SKM-1 treated with dmso at 0.1 percent for 144 hours (cell line): ENCODE measurements at regions not wholly inside any gene's neighbourhood (a gene's known extent, or its start where the extent isn't known, plus 50 kb on each side); places are given as distances from the start of the nearest gene placed in this dataset.

Source experiments
- DNase-seq: peaks from one replicate; lab custom pipeline; 2025; ENCODE audit not compliant: unreplicated experiment; lab: John Stamatoyannopoulos, UW

DNA sequence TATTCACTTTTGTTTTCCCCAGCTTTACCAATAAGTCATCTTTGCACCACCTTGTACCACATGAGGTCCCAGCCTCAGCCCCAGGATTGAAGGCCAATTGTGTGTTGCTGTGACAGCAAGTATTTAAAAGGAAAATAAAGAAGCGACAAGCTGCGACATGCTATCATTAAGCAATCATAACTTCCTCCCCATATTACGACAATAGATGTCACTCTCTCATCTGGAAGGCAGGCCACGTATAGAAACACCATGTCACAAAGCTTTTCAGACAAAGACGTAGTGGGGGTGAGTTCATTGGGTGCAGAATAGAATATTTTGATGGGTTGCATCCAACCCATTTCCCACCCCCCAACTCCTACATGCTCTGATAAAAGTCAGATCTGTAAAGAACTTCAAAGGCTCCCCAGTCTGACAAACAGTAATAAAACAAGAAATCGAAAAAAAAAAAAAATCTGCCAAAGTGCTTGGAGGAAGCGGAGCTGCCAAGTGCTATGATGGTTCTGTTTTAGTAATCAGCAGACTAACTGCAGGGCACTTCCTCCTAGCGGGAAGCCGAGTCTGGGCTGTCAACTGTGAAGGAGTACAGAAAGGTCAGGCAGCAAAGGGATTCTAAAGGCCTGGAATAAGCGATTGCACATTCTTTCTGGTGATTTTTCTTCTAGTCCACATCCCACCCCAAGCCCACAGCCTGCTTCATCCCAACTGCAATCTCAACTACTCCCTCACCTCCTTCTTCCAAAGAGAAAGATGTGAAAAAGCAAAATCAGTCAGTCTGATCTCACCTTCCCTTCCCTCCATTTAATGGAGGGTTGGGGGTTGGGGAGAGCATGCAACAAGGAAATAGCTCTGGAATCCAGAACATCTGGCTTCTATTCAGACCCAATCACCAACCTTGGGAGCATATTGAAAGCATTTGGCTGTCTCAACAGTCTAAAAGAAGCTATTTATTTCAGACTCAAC is 131.4 kb upstream of the UBASH3B start:
- peak; percentile 35 for DNase-seq

DNA sequence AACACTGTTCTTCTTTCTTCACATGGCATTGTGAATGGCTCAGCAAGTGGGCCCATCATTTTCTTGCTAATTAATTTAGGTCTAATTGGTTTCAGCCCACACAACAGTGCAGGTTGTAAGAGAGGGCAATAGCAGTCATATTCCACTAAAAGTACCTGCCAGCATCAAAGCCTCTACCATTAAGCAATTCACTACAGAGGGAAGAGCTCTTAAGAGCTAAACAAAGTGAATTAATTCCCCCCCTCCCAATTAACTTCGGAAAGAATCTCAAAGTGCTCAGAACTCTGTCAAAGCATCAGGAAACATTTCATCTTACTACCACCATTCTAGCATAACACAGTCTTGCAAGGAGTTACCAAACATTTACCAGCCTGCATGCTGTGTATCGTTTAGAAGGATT is 133.9 kb upstream of the UBASH3B start:
- DNase-seq: no peak

DNA sequence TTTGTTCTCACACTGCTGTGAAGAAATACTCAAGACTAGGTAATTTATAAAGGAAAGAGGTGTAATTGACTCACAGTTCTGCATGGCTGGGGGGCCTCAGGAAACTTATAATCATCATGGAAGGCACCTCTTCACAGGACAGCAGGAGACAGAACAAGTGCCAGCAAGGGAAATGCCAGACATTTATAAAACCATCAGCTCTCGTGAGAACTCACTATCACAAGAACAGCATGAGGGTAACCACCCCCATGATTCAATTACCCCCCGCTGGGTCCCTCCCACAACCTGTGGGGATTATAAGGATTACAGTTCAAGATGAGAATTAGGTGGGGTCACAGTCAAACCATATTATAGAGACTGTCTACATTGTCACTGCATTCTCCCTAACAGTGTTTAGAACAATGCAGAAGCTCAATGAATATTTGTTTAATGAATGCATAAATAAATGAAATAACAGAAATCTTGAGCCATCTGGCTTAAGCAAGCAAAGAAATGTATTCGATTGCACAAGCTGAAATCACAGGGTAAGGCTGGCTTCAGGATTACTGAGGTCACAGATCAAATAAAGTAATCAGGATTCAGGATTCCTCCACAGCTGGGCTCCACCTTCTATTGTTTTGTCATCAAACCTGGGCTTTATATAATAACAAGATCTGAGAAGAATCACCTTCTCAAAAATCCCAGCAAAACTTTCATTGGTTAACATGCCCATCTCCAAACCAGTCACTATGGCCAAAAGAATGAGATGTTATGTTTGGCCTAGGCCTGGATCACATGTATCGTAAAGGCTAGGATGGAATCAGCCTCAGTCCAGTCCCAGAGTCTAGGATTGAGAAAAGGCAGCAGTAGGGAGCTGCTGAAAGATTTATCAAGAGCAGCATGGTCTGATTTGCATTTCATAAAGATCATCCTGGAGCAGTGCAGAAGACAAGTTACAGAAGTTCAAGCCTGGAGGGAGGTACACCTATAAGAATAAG is 137.8 kb upstream of the UBASH3B start:
- no peak for DNase-seq

DNA sequence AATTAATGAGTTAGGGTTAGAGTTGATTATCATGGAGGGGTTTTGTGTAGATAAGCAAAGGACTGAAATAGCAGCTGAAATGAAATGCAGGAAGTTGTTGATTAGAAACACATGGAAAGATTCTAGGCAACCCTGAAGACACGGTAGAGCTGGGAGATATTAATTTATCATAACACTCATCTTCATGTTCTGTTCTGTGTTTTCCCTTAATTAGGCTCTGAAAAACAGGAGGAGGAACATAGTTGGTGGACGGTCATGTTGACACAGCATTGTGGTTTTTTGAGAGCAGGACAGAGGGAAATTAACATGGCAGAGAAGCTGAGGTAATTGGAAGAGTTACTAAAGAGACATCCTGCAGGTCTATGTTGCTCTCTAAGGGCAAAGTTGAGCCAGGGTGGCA is 138.8 kb upstream of the UBASH3B start:
- no peak for DNase-seq

DNA sequence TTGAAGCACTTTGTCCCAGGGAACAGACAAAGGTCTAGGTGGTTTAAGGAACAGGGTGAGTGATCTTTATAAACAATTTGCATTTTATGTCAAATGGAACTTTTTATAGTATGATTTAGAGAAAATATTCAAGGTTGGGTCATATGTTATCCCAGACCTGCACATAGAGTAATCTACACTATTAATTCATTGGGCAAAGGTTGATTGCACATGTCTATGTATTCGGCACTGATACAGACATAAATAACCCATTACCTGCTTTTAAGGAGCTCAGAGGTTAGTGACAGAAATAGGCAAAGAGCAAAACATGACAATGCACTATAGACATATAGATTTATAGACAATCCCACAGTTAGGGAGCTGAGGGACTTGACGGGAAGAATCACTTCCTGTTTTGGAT is 141.5 kb upstream of the UBASH3B start:
- DNase-seq: no peak

DNA sequence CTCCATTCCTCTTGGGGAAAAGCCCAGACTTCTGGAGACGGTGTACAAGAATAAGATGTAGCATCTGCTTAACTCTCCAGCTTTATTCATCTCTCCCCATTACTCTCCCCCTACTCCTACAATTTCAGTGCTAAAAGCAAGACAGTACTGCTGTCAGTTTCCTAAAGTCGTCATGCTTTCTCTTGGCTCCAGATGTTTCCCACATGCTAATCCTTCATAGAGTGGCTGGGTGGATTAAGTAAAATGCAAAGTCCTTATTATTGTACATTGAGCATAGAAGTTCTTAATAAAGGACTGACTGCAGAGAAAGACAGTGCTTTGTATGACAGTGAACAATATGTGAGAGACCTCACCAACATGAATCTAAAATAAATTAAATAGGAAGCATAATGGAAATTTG is 142.2 kb upstream of the UBASH3B start:
- no peak for DNase-seq

DNA sequence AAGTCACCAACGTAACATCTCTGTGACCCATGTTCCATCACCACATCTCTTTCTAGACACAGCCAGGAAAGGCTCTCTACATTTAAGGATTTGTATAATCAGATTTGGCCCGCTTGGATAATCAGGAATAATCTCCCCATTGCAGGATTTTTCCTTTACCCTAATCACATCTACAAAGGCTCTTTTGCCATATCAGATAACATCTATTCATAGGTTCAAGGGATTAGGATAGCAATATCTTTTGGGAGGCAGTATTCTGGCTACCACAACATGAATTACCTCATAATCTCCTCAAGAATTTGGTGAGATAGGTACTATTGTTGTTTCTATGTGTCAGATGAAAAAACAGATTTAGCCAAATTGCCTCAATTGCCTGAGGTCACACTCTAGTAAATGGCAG is 142.8 kb upstream of the UBASH3B start:
- no peak for DNase-seq

DNA sequence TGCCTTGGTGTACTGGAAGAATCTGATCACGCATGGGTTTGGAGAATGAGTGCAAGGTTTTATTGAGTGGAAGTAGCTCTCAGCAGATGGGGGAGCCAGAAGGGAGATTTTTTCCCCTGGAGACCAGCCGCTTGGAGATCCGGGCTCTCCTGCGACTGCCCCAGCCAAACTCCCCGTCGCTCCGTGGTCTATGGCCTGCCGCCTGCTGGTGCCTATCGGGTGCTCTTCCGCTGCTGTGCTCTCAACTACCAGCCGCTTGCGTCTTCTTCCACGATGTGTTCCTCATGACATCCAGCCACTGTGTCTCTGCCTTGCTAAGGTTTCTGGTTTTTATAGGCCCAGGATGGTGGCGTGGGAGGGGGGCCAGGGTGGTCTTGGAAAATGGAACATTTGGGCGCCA is 145.6 kb upstream of the UBASH3B start:
- DNase-seq: no peak

DNA sequence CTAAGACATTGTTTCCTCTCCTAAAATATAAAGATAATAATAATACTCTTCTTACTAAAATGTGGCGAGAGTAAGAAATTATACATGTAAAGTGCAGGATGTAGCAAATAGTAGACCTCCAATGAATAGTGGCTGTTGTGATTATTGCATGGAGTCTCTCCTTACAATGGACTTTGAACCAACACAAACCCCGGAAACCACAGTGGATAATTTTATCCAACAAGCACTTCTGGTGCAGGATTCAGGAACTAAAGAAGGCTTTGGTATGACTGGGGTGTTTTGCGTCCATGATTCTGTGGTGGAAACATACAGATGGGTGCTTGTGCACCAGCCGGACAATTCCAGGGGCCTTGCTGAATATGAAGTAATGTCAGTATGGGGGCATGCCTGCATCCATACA is 146.4 kb upstream of the UBASH3B start:
- DNase-seq: no peak

DNA sequence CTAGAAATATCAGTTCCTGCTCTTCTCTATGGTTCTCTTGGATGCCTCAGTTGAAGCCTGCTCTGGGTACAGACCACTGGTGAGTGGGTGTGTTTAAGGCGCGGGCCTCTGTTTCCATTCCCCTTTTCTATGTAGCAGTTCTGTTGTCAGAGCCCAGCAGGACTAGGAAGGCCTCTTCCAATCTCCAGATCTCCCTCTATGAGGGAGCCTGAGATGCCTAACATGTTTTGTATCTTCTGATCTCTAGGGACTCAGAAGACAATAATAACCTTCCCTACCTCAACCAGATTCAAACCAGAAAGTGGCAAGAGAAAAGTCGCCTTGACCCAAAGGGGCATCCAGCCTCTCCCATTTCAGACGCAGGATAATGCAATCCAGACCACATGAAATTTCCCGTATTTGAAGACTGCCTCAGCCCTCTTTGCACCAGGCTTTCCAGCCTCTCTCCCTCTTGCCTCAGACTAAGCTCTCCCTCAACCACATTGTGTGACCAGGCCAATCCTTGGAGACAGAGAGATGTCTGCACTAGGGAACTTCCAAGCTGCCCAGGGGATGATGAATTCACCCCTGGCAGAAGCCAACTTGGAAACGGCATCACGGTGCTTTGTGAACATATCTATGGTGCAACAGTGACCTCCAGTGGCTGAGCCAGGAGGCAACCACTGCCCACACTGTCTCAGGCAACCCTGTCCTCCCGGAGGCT is 150.1 kb upstream of the UBASH3B start:
- DNase-seq: peak; percentile 76

DNA sequence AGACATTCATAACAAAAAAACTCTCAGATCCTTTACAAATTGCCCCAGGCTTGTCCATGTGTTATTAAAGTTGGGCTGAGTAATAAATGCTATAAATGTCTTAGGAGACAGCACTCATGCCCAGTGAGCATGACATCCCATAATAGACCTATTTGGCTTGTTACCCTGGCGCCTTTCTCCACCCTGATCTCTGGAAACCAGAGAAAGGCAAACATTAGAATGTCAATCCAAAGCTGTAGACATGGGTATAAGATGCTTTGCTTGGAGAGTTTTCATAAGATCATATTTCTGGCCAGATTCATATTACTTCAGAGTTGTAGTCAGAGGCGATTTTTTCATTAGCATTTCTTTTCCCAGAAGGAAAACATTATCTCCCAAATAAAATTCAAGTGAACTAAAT is 161.3 kb upstream of the UBASH3B start:
- no peak for DNase-seq

DNA sequence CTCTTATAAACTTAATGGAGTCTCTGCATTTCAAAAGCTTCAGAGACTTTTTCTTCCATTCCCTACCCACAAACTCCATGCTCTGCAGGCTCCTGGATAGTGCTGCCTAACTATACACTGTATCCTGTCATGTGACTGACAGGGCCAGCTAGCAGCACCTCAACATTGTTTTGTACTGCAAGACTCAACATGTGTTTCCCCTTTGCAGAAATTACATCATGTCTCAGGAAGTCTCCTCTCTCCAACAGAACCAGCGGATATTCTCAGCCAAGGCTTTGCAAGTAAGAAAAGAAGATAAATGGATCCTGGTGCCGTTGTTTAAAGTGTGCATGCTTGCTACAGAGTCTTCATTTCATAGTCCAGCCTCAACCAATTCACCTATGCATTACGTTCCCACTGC is 164.0 kb upstream of the UBASH3B start:
- no peak for DNase-seq

DNA sequence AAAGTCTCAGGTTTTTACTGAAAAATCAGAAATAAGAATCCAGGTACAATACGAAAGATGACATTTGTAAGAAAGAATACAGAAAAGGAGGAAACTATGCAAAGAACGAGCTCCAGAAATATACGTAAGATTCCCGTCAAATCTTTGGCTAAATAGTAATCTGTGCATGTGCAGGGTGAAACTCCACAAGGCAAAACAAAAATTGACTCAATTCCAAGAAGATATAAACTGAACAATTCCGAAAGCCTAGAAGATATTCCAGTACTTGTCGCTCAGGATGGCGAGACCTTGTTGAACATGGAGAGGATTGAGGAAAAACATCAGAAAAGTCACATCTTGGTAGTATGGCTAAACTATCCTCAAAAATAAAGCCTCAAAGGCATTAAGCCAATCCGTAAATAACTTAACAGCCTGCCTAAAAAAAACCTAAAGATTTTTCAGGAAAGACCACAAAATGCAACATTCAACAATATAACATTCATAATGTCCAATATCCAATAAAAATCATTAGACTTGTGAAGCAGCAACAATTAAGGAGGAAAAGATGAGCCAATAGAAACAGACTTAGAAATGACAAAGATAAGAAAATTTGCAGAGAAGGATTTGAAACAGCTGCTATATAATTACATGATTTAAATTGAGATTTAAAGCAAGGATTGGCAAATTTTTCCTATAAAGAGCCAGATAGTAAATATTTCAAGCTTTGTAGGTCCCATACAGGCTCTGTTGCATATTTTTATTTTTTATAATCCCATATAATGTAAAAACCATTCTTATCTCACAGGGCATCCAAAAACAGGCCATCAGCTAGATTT is 166.4 kb upstream of the UBASH3B start:
- no peak for DNase-seq

DNA sequence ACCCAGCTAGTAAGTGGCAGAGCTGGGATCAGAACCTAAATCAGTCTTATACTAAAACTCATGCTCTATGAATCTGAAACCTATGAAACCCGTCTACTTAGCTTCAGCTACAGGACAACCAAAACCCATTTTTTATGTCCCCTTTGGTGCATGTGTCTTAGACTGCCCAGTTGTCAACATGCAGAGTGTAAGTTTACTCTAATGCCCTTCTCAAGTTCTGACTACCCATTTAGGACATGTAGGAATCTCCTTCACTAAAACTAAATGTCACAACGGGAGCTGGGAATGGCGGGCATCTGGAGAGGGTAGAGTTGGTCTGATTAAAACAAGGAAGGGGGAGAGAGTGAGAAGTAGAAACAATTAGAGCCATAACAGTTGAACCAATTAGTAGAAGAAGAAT is 167.9 kb upstream of the UBASH3B start:
- DNase-seq: no peak

DNA sequence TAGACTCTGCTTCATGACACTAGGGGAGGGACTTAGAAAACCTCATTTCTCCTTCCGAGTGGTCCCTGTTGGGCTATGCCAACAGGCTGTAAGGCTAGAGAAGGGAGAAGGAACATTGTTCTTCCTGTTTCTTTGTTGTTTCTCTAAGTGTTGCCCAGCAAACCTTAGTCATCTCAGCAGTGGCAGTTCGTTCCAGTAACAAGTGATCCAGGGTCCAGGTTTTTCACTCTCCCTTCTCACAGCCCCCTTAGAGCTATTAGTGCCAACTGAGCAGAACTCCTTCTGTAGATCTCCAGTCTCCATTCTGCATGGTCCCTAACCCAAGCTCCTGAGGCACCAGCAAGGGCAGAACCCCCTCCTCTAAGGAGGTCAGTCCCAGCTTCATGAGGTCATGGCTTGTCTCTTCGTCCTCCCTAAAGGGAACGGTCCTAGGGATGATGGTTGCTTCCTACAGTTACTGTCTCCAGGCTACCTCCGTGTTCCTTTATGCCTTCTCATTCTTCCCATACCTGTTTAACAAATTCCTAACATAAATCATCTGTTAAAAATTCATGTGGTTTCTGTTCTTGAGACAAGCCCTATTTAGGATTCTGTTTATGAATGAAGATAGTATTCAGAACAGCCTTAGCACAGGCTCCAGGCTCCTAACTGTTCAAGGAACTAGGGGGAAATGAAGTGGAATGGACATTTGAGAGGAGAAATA is 168.6 kb upstream of the UBASH3B start:
- no peak for DNase-seq

DNA sequence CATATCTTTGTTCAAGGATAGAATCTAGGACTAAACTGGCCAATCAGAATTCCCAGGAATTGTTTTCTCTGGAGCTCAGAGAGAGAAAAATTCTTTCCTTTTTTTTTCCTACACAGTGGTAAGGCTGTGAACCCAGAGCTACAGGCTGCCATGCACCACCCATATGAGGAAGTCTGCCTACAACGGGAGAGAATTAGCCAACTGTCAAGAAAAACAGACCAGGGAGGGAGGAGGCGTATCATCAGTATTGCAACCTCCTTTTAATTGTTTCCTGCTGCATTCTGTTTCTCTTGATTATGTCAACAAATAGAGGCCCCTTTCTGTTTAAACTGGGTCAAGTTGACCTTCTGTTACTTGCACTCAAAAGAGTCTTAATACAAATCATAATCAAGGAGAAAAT is 176.5 kb upstream of the UBASH3B start:
- peak; percentile 8 for DNase-seq

DNA sequence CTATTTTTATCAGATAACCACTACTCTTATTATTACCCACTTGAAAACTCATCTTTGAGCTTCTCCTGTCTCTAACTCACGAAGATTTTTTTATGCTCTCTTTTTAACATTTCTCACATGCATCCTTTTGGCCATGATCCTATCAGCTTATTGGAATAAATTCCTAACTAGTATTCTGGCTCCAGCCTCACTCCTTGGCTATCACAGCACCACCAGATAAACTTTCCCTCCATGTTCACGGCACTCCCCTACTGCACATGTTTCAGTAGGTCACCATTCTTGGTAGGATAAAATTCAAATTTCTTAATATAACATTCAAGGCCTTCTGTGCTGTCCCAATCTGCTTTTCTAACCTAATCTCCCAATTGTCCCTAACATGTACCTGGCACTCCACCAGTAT is 186.6 kb upstream of the UBASH3B start:
- DNase-seq: no peak

DNA sequence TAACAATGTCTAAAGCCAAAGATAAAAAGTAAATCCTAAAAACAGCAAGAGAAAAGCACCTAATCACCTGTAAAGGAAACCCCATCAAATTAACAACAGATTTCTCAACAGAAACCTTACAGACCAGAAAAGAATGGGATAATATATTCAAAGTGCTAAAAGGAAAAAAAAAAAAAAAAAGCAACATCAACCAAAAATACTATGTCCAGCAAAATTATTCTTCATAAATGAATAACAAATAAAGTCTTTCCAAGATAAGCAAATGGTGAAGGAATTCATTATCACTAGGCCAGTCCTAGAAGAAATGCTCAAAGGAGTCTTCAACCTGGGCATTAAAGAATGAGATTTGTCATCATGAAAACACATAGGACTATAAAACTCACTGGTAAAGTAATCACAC is 192.0 kb upstream of the UBASH3B start:
- no peak for DNase-seq

DNA sequence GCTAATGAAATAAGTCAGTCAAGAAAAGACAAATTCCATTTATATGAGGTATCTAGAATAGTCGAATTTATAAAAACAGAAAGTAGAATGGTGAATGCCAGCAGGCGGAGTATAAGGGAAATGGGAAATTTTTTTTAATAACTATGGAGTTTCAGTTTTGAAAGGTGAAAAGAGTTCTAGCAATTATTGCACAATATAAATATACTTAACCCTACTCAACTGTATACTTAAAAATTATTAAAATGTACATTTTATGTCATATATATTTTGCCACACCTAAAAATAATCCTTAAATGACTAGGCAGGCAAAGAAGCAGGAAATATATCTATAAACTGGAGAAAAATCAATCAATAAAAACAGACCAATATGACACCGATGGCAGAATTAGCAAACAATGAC is 196.5 kb upstream of the UBASH3B start:
- DNase-seq: no peak

DNA sequence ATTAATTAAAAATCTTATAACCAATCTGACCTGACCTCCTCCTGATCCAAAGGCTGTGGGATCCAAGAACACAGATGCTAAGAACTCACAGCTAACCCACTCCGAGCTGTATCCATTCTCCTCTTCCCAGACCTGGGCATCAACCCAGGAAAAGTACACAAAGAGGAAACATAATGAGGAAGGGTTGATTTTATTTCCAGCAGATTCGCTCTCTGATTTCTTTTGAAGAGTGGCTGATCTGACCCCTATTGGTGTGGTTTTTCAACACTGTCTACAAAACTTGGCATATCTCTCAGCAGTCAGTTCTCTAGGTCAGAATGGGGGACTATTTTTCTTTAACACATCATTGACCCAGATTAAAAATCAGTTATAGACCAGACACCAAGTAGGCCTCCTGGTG is 201.9 kb upstream of the UBASH3B start:
- no peak for DNase-seq
